Activated CD8-positive, alpha-beta T cell treated with anti-CD3 and anti-CD28 coated beads for 36 hours (primary cell): ENCODE measurements at regions not wholly inside any gene's neighbourhood (a gene's known extent, or its start where the extent isn't known, plus 50 kb on each side); places are given as distances from the start of the nearest gene placed in this dataset.
"Not testable (repeated sequence)": the region's sequence is repeated elsewhere in the genome, so short reads cannot be mapped to it uniquely, and the experiment has no call there.

Experiments
- ATAC-seq: fragments of 200-7000 bp; cut with Tn5 transposase; one replicate; pipeline ENCODE4 v1.10.0; 2021; ENCODE audit warnings: mild to moderate bottlenecking, moderate library complexity
- CTCF ChIA-PET: fragments of 350-600 bp; sonication (Branson Sonifier 250); formaldehyde crosslinking; loops from one replicate; lab custom pipeline; 2021; ENCODE audit warnings: antibody characterized with exemption; lab: Charles Lee
- POLR2A ChIA-PET: fragments of 350-600 bp; sonication (Branson Sonifier 250); formaldehyde crosslinking; loops from one replicate; lab custom pipeline; 2021; ENCODE audit warnings: antibody characterized with exemption; lab: Charles Lee
- DNase-seq: peaks from one replicate; pipeline ENCODE4 v3.0.0-alpha.2; 2020
- H3K27ac Mint-ChIP-seq: one replicate; pipeline ENCODE4 v1.8.0; 2021; ENCODE audit warnings: mild to moderate bottlenecking, mixed read lengths
- H3K27me3 Mint-ChIP-seq: one replicate; pipeline ENCODE4 v1.8.0; 2021; ENCODE audit warnings: mixed read lengths
- H3K36me3 Mint-ChIP-seq: one replicate; pipeline ENCODE4 v1.8.0; 2021; ENCODE audit warnings: low read depth, mixed read lengths
- H3K4me1 Mint-ChIP-seq: one replicate; pipeline ENCODE4 v1.8.0; 2021; ENCODE audit warnings: low read depth, mixed read lengths
- H3K4me3 Mint-ChIP-seq: one replicate; pipeline ENCODE4 v1.8.0; 2021; ENCODE audit warnings: mild to moderate bottlenecking, moderate library complexity, mixed read lengths
- H3K9me3 Mint-ChIP-seq: one replicate; pipeline ENCODE4 v1.8.0; 2021; ENCODE audit warnings: mixed read lengths
- CTCF ChIP-seq: fragments of 200-600 bp; IDR thresholded peaks from one replicate; pipeline ENCODE4 v1.8.0; 2022; ENCODE audit warnings: antibody characterized with exemption, mild to moderate bottlenecking
- intact Hi-C: fragments of 100-400 bp; cut with micrococcal nuclease; formaldehyde crosslinking; loops from one replicate; pipeline ENCODE4 v1.10.0; 2022

GRCh38 chr7:65475734-65476319 lies 102.2 kb downstream of the ZNF92 start:
- ATAC-seq (peak; percentile 79), DNase-seq (peak; percentile 29)
- no peaks in the 10 kb centered on the region for H3K27me3 Mint-ChIP-seq
- intact Hi-C loops, result no loop called here
- ChIA-PET CTCF (no interaction called here), POLR2A (no interaction called here)
- H3K9me3 Mint-ChIP-seq, result peaks cover 2% of the 10 kb centered on the region
- no peak overlapping the region for H3K4me3 Mint-ChIP-seq
- peaks cover 3% of the 10 kb centered on the region for H3K36me3 Mint-ChIP-seq
- peaks cover 40% of the 10 kb centered on the region for H3K4me1 Mint-ChIP-seq
- peak overlapping the region; percentile 65 for H3K27ac Mint-ChIP-seq
- TF ChIP-seq CTCF, result no peak

DNA sequence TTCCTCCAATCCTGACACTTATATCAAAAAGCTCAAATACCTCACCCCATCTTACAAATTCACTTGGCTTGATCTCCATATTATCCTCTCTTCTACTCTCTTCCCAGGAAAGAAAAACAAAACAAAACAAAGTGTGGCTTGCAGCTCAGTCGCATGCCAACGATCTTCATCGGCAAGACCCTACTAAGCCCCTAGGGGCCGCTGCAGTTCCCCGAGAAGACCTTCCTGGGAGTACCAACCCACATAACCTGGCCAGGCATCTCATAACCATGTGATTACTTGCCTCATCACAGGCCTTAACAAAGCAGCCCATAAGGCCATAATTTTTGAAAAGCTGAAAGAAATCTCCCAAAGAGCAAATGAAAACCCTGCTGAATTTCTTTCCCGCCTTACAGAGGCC lies 103.7 kb downstream of the ZNF92 start:
- peaks cover 5% of the 10 kb centered on the region for H3K9me3 Mint-ChIP-seq
- no peak for ATAC-seq
- peaks cover 3% of the 10 kb centered on the region for H3K36me3 Mint-ChIP-seq
- peak; percentile 18 for DNase-seq
- H3K27ac Mint-ChIP-seq, result no peak overlapping the region
- H3K4me3 Mint-ChIP-seq, result no peak overlapping the region
- no peak for TF ChIP-seq CTCF
- H3K27me3 Mint-ChIP-seq, result no peaks in the 10 kb centered on the region
- ChIA-PET POLR2A (no interaction called here), CTCF (no interaction called here)
- H3K4me1 Mint-ChIP-seq, result peaks cover 40% of the 10 kb centered on the region
- intact Hi-C loops, result no loop called here

- intact Hi-C loops, result no loop called here
- Mint-ChIP-seq H3K9me3 (peaks cover 21% of the 10 kb centered on the region), H3K27ac (no peak overlapping the region), H3K27me3 (no peaks in the 10 kb centered on the region), H3K4me1 (no peaks in the 10 kb centered on the region), H3K36me3 (peaks cover 13% of the 10 kb centered on the region), H3K4me3 (no peak overlapping the region)
- POLR2A ChIA-PET, result no interaction called here
- no peak for TF ChIP-seq CTCF
- DNase-seq (no peak), ATAC-seq (no peak)
- CTCF ChIA-PET, result no interaction called here
These were observed 115.7 kb downstream of the ZNF92 start for GRCh38 chr7:65489260-65489767.

- intact Hi-C loops, CTCF ChIA-PET, H3K9me3 Mint-ChIP-seq, H3K36me3 Mint-ChIP-seq, H3K4me3 Mint-ChIP-seq, POLR2A ChIA-PET, ATAC-seq, H3K27me3 Mint-ChIP-seq, H3K4me1 Mint-ChIP-seq, DNase-seq, H3K27ac Mint-ChIP-seq: not testable (repeated sequence)
These were observed 123.0 kb downstream of the ZNF92 start for GRCh38 chr7:65496697-65497096.

DNA sequence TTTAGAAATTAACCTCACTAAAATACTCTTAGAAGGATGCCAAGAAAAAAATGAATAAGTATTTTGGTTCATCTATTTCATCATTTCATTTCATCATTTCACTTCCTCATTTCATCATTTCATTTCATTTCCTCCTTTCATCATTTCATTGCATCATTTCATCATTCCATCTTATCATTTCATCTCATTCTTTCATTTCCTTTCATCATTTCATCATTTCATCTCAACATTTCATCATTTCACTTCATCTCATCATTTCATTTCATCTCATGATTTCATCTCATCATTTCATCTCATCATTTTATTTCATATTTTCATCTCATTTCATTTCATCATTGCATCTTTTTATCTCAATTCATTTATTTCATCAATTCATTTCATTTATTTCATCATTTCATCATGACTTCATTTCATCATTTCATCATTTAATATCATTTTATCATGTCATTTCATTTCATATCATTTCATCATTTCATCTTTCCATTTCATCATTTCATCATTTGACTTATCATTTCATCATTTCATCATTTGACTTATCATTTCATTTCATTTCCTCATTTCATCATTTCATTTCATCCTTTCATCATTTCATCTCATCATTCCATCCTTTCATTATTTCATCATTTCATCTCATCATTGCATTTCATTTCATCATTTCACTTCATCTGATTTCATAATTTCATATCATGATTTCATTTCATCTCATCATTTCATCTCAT lies 129.9 kb downstream of the ZNF92 start:
- no peaks in the 10 kb centered on the region for H3K36me3 Mint-ChIP-seq
- ATAC-seq (no peak), DNase-seq (no peak)
- ChIA-PET POLR2A (no interaction called here), CTCF (no interaction called here)
- no peaks in the 10 kb centered on the region for H3K4me1 Mint-ChIP-seq
- H3K9me3 Mint-ChIP-seq, result no peaks in the 10 kb centered on the region
- intact Hi-C loops, result no loop called here
- H3K27me3 Mint-ChIP-seq, result no peaks in the 10 kb centered on the region
- no peak for TF ChIP-seq CTCF
- H3K4me3 Mint-ChIP-seq, result no peak overlapping the region
- H3K27ac Mint-ChIP-seq, result no peak overlapping the region

DNA sequence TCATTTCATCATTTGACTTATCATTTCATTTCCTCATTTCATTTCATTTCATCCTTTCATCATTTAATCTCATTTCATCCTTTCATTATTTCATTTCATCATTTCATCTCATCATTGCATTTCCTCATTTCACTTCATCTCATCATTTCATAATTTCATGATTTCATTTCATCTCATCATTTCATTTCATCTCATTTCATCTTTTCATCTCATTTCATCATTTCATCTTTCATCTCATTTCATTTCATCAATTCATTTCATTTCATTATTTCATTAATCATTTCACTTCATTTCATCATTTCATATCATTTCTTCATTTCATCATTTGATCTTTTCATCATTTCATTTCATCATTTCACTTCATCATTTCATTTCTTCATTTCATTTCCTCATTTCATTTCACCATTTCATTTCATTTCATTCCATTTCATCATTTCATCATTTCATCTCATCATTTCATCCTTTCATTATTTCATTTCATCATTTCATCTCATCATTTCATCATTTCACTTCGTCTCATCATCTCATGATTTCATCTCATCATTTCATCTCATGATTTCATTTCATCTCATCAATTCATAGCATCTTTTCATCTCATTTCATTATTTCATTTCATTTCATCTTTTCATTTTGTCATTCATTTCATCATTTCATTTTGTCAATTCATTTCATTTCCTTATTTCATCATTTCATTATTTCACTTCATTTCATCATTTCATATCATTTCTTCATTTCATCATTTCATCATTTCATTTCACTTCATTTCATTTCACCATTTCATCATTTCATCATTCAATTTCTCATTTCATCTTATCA lies 131.1 kb downstream of the ZNF92 start:
- H3K4me3 Mint-ChIP-seq, H3K9me3 Mint-ChIP-seq, intact Hi-C loops, H3K27me3 Mint-ChIP-seq, POLR2A ChIA-PET, ATAC-seq, H3K4me1 Mint-ChIP-seq, CTCF ChIA-PET, DNase-seq, H3K36me3 Mint-ChIP-seq, H3K27ac Mint-ChIP-seq: not testable (repeated sequence)

- intact Hi-C loops, H3K4me3 Mint-ChIP-seq, H3K4me1 Mint-ChIP-seq, CTCF ChIA-PET, POLR2A ChIA-PET, DNase-seq, ATAC-seq, H3K36me3 Mint-ChIP-seq, H3K27ac Mint-ChIP-seq, H3K27me3 Mint-ChIP-seq, H3K9me3 Mint-ChIP-seq: not testable (repeated sequence)
These were observed 131.6 kb downstream of the ZNF92 start for GRCh38 chr7:65505320-65505633.
